ENCODE measurements at regions not wholly inside any gene's neighbourhood (a gene's known extent, or its start where the extent isn't known, plus 50 kb on each side); places are given as distances from the start of the nearest gene placed in this dataset.

DNA sequence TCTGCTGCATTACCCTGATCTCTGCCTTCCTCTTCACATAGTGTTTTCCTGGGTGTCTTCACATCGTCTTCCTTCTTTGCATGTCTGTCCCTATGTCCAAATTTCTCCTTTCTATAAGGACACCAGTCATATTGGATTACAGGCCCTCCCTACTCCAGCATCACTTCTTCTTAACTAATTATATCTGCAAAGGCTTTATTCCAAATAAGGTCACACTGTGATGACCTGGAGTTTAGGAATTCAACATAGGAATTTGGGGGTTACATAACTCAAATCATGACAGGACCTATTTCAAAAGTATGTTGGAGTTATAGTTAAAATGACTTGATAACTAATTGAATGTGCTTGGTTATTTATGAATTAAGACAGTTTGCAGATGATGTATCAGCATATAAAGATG lies 490.5 kb upstream of the ERCC4 start:
- no peak overlapping the region for H3K4me3 ChIP-seq
- H3K27ac ChIP-seq (ENCODE audit: control insufficient read depth, insufficient read depth): no peak overlapping the region
- no peaks in the 10 kb centered on the region for H3K27me3 ChIP-seq (replicated peaks in 1 of 2; ENCODE audit: control insufficient read depth in 2 of 2, insufficient read depth in 2 of 2, low read length in 1 of 2)
- RAD21 ChIA-PET (ENCODE audit: unreplicated experiment): no interaction called here
- no peaks in the 10 kb centered on the region for H3K79me2 ChIP-seq (ENCODE audit: control insufficient read depth, insufficient read depth, low read length)
- intact Hi-C loops (cut with micrococcal nuclease; ENCODE audit: unreplicated experiment) (no loop called here), in situ Hi-C loops (cut with MboI) (no loop called here)
- no peak for DNase-seq (ENCODE audit: low read depth, low spot score)
- H4K20me1 ChIP-seq (ENCODE audit: control insufficient read depth, insufficient read depth): no peaks in the 10 kb centered on the region
- WGBS (ENCODE audit: insufficient coverage, insufficient replicate concordance, low lambda C conversion rate, missing lambda C conversion rate): 78% methylated on average over 1 of the region's 1 CpG
- CTCF ChIA-PET: interaction anchor here (0.6 to 1.5 kb wide), 2 partner anchors 9 to 10 kb away, joined by 3 read pairs; no protein-coding TSS in a partner anchor
- no peak for TF ChIP-seq SP1 (IDR thresholded peaks at IDR 0.05; ENCODE audit: low read depth, low read length)
- TF ChIP-seq, protein P1, sequence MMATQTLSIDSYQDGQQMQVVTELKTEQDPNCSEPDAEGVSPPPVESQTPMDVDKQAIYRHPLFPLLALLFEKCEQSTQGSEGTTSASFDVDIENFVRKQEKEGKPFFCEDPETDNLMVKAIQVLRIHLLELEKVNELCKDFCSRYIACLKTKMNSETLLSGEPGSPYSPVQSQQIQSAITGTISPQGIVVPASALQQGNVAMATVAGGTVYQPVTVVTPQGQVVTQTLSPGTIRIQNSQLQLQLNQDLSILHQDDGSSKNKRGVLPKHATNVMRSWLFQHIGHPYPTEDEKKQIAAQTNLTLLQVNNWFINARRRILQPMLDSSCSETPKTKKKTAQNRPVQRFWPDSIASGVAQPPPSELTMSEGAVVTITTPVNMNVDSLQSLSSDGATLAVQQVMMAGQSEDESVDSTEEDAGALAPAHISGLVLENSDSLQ (IDR thresholded peaks at IDR 0.05): no peak
- FAIRE-seq: no peak
- no peaks in the 10 kb centered on the region for H3K36me3 ChIP-seq (ENCODE audit: control insufficient read depth in 2 of 2, insufficient read depth in 2 of 2, low read length in 1 of 2)
- no peak overlapping the region for H2AFZ ChIP-seq (ENCODE audit: control insufficient read depth, low read depth, low read length)
- peaks cover 3% of the 10 kb centered on the region; the same call in 1 of the 3 replicates for H3K9me3 ChIP-seq (replicated peaks; ENCODE audit: control insufficient read depth, insufficient read depth, low read length)
- ATAC-seq: no peak
- no peaks in the 10 kb centered on the region; the same call in 1 of the 2 replicates for H3K4me1 ChIP-seq (ENCODE audit: control insufficient read depth, insufficient read depth, low read length)
- H3K9ac ChIP-seq (ENCODE audit: control insufficient read depth, insufficient read depth, low read length): no peak overlapping the region
- BruUV-seq (replicated peaks): no TSS peak
- POLR2A ChIA-PET: no interaction called here
- SMC1A ChIA-PET (ENCODE audit: uncharacterized antibody, unreplicated experiment): interaction anchor here (2.6 kb wide), 1 partner anchor 38 kb away, joined by 6 read pairs; no protein-coding TSS in a partner anchor
- H3K4me2 ChIP-seq (ENCODE audit: control insufficient read depth, insufficient read depth): no peak overlapping the region

DNA sequence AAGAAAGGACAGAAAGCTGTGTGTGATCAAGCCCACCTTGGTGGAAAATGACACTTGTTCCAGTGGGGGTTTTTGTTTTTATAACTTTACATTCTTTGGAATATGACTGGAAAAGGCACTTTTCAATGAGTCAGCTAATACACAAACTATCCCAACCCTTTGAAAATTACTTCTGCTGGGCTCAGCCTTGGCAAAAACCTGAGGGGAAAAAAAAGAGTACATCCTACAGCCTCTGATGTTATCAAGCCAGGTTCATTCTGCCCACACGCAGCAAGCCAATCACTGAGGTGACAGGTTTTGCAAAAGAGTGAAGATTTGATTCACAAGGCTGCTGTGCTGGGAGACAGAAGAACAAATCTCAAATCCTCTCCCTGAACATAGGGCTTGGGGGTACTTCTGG lies 484.5 kb upstream of the ERCC4 start:
- Histone ChIP-seq H3K79me2 (ENCODE audit: control insufficient read depth, insufficient read depth, low read length) (no peaks in the 10 kb centered on the region), H4K20me1 (ENCODE audit: control insufficient read depth, insufficient read depth) (no peaks in the 10 kb centered on the region), H3K27ac (ENCODE audit: control insufficient read depth, insufficient read depth) (0 out of 2 replicates have a peak overlapping the region, but pooled peaks have one; percentile 28), H3K27me3 (replicated peaks in 1 of 2; ENCODE audit: control insufficient read depth in 2 of 2, insufficient read depth in 2 of 2, low read length in 1 of 2) (no peaks in the 10 kb centered on the region), H2AFZ (ENCODE audit: control insufficient read depth, low read depth, low read length) (0 out of 2 replicates have a peak overlapping the region, but pooled peaks have one; percentile 24), H3K9me3 (replicated peaks; ENCODE audit: control insufficient read depth, insufficient read depth, low read length) (no peaks in the 10 kb centered on the region; the same call in 1 of the 3 replicates), H3K36me3 (ENCODE audit: control insufficient read depth in 2 of 2, insufficient read depth in 2 of 2, low read length in 1 of 2) (no peaks in the 10 kb centered on the region), H3K4me2 (ENCODE audit: control insufficient read depth, insufficient read depth) (no peak overlapping the region), H3K9ac (ENCODE audit: control insufficient read depth, insufficient read depth, low read length) (no peak overlapping the region), H3K4me1 (ENCODE audit: control insufficient read depth, insufficient read depth, low read length) (peaks cover 20% of the 10 kb centered on the region), H3K4me3 (no peak overlapping the region)
- no TSS peak for BruUV-seq (replicated peaks)
- 56% methylated on average over 1 of the region's 1 CpG for WGBS (ENCODE audit: insufficient coverage, insufficient replicate concordance, low lambda C conversion rate, missing lambda C conversion rate)
- FAIRE-seq (no peak), ATAC-seq (no peak), DNase-seq (ENCODE audit: low read depth, low spot score) (no peak)
- ChIA-PET SMC1A (ENCODE audit: uncharacterized antibody, unreplicated experiment) (interaction anchor here (0.6 to 9.6 kb wide), 17 partner anchors 8 to 614 kb away, joined by 3 to 105 read pairs (median 4); no protein-coding TSS in a partner anchor), CTCF (interaction anchor here (0.6 to 5.3 kb wide), 11 partner anchors 9 to 888 kb away, joined by 3 to 53 read pairs (median 4); partner anchors contain the start of gene ERCC4), POLR2A (interaction anchor here (2.0 kb wide), 1 partner anchor 17 kb away, joined by 5 read pairs; no protein-coding TSS in a partner anchor), RAD21 (ENCODE audit: unreplicated experiment) (interaction anchor here (0.9 to 6.0 kb wide), 12 partner anchors 11 to 536 kb away, joined by 3 to 60 read pairs (median 4); no protein-coding TSS in a partner anchor)
- in situ Hi-C loops (cut with MboI): no loop called here
- TF ChIP-seq YY1 (IDR thresholded peaks at IDR 0.05; ENCODE audit: low read depth, low read length) (no peak), NR2C2 (IDR thresholded peaks at IDR 0.05; ENCODE audit: borderline replicate concordance, control insufficient read depth, insufficient read length, low read depth) (no peak), CREM (IDR thresholded peaks at IDR 0.05; ENCODE audit: low read depth) (0 out of 2 replicates have a peak, but pooled peaks have one; percentile 17)
- TF ChIP-seq, protein P1 (IDR thresholded peaks at IDR 0.05): peak; percentile 33; the same call in 1 of the 2 replicates
- intact Hi-C loops (cut with micrococcal nuclease; ENCODE audit: unreplicated experiment): no loop called here
